ENCODE measurements at regions not wholly inside any gene's neighbourhood (a gene's known extent, or its start where the extent isn't known, plus 50 kb on each side); places are given as distances from the start of the nearest gene placed in this dataset.

DNA sequence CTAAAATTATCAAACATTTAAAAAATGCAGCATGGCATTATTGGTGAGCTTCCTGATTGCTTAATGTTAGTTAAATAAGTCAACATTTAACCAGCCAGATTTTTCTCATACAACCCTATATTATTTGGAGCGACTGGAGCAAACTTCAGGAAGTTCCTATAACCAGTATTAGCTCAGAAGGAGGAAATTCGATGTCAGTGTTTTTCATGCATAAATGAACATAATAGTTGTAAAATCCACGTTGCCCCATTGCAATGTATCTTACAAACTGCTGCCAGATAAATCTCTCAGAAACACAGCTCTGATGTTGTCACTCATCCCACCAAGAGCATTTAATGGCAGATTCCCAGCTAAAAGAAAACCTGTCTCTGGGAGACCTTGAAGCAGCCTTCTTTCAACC lies 278.5 kb downstream of the CASP12 start:
- TF ChIP-seq CTCF (IDR thresholded peaks at IDR 0.05 in 2 of 3, conservative IDR thresholded peaks at IDR 0.05 in 1 of 3; ENCODE audit: insufficient read depth in 2 of 3, low read depth in 1 of 3, low read length in 3 of 3) (no peak), SP2 (IDR thresholded peaks at IDR 0.05; ENCODE audit: extremely low read depth, low read depth, low read length, poor library complexity, severe bottlenecking) (no peak), CHD1 (IDR thresholded peaks at IDR 0.05; ENCODE audit: low read length) (no peak), ZNF589 (CRISPR knock-in tag; IDR thresholded peaks at IDR 0.05; ENCODE audit: low read depth) (no peak), CEBPG (CRISPR knock-in tag; IDR thresholded peaks at IDR 0.05) (no peak), CEBPG (tag; conservative IDR thresholded peaks at IDR 0.05 in 1 of 2, IDR thresholded peaks at IDR 0.05 in 1 of 2) (no peak), MTA3 (IDR thresholded peaks at IDR 0.05; ENCODE audit: borderline replicate concordance) (no peak), TCF7L2 (IDR thresholded peaks at IDR 0.05; ENCODE audit: low read depth, low read length) (no peak), RBM17 (IDR thresholded peaks at IDR 0.05; ENCODE audit: borderline replicate concordance, low read depth, low read length) (no peak), ZC3H4 (CRISPR knock-in tag; IDR thresholded peaks at IDR 0.05; ENCODE audit: borderline replicate concordance) (no peak), PML (IDR thresholded peaks at IDR 0.05; ENCODE audit: low read length) (no peak)
- TF ChIP-seq, protein P1, sequence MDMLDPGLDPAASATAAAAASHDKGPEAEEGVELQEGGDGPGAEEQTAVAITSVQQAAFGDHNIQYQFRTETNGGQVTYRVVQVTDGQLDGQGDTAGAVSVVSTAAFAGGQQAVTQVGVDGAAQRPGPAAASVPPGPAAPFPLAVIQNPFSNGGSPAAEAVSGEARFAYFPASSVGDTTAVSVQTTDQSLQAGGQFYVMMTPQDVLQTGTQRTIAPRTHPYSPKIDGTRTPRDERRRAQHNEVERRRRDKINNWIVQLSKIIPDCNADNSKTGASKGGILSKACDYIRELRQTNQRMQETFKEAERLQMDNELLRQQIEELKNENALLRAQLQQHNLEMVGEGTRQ (CRISPR knock-in tag; IDR thresholded peaks at IDR 0.05): no peak

Measured in K562 (cell line).